Panc1 (cell line): ENCODE measurements at regions not wholly inside any gene's neighbourhood (a gene's known extent, or its start where the extent isn't known, plus 50 kb on each side); places are given as distances from the start of the nearest gene placed in this dataset.

Experiments
- ATAC-seq: fragments of 200-7000 bp; cut with Tn5 transposase; 2 replicates; pipeline ENCODE4 v1.9.1; 2020; ENCODE audit warnings: mild to moderate bottlenecking, moderate library complexity
- BruUV-seq: library from RNA; stranded (reverse); fragments of 400-500 nt; replicated peaks from 2 replicates; lab custom pipeline; 2021; lab: Mats Ljungman, UMichigan
- CTCF ChIA-PET: fragments of 300-600 bp; sonication (Branson Sonifier 250); formaldehyde crosslinking; loops from one replicate; lab custom pipeline; 2022; ENCODE audit warnings: antibody characterized with exemption; lab: Charles Lee
- POLR2A ChIA-PET: fragments of 300-600 bp; sonication (Branson Sonifier 250); formaldehyde crosslinking; loops from one replicate; lab custom pipeline; 2022; ENCODE audit warnings: antibody characterized with exemption; lab: Charles Lee
- DNase-seq: peaks from one replicate; pipeline ENCODE4 v3.0.0-alpha.2; 2010; ENCODE audit warnings: low read depth, low spot score
- H3K27ac ChIP-seq: 2 replicates; pipeline ENCODE4 v1.5.1; 2011; ENCODE audit warnings: mild to moderate bottlenecking, low read length, inconsistent platforms
- H3K27me3 ChIP-seq: fragments of 200-500 bp; sonication (Bioruptor generic); 2 replicates; pipeline ENCODE4 v1.6.0; 2014; ENCODE audit warnings: low read length, inconsistent platforms; ENCODE audit not compliant: control insufficient read depth, insufficient read depth
- H3K36me3 ChIP-seq: fragments of 200-500 bp; sonication (Bioruptor generic); 2 replicates; pipeline ENCODE4 v1.5.1; 2014; ENCODE audit warnings: inconsistent platforms, mild to moderate bottlenecking, low read length, moderate library complexity; ENCODE audit not compliant: control insufficient read depth, insufficient read depth
- H3K4me1 ChIP-seq: 2 replicates; pipeline ENCODE4 v1.5.1; 2011; ENCODE audit warnings: inconsistent platforms, mild to moderate bottlenecking, low read length, moderate library complexity; ENCODE audit not compliant: control insufficient read depth, insufficient read depth
- H3K4me3 ChIP-seq, 2 experiments: 2 replicates each; pipeline ENCODE4 v1.5.1; 2011 to 2012; ENCODE audit warnings: low read depth in 2 of 2, low read length in 2 of 2, mild to moderate bottlenecking in 2 of 2, inconsistent platforms in 1 of 2, moderate library complexity in 1 of 2
- H3K9me3 ChIP-seq: fragments of 200-500 bp; sonication (Bioruptor generic); 2 replicates; pipeline ENCODE4 v1.5.1; 2014; ENCODE audit warnings: low read depth, mild to moderate bottlenecking, inconsistent platforms, low read length, moderate library complexity; ENCODE audit not compliant: control insufficient read depth, insufficient read depth
- CTCF ChIP-seq: fragments of 450-650 bp; IDR thresholded peaks from 2 replicates; pipeline ENCODE4 v1.5.1; 2017; ENCODE audit warnings: mild to moderate bottlenecking
- POLR2AphosphoS5 ChIP-seq: IDR thresholded peaks from 2 replicates; pipeline ENCODE4 v1.6.1; 2012; ENCODE audit warnings: mild to moderate bottlenecking, low read depth, low read length, moderate library complexity
- SIN3A ChIP-seq: IDR thresholded peaks from 2 replicates; pipeline ENCODE4 v1.6.1; 2012; ENCODE audit warnings: low read depth, mild to moderate bottlenecking, low read length, moderate library complexity, borderline replicate concordance; ENCODE audit not compliant: insufficient read depth
- TCF7L2 ChIP-seq: IDR thresholded peaks from 2 replicates; pipeline ENCODE4 v1.6.1; 2011; ENCODE audit warnings: mild to moderate bottlenecking, low read depth, low read length, inconsistent platforms
- in situ Hi-C: cut with HindIII; loops from 2 replicates; pipeline ENCODE4 v1.10.0; 2016; ENCODE audit warnings: low sequenced_read_pairs, low pct_unique_long_range_greater_than_20kb
- intact Hi-C: fragments of 100-400 bp; cut with micrococcal nuclease; formaldehyde crosslinking; loops from one replicate; pipeline ENCODE4 v1.10.0; 2022; ENCODE audit not compliant: unreplicated experiment
- TF ChIP-seq, protein P1 (sequence below), 2 experiments: IDR thresholded peaks; 2 replicates each; pipeline ENCODE4 v1.6.1; 2011 to 2012; ENCODE audit warnings: low read depth in 2 of 2, control low read depth in 1 of 2, low read length in 1 of 2, mild to moderate bottlenecking in 1 of 2, moderate library complexity in 1 of 2; ENCODE audit not compliant: insufficient read depth in 1 of 2

DNA sequence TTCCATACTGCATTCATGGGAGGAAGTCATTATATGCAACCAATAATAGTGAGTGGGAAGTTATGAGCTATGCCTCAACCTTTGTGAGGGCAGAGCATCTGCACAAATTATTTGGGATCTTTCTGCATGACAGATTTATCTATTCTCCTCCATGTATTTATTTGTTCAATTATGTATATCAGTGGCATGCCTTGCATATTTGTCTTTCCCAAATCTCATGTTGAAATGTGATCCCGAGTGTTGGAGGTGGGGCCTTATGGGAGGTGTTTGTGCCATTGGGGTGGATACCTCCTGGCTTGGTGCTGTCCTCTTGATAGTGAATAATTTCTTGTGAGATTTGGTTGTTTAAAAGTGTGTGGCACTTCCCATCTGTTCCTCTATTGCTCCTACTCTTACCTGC is 1246.0 kb upstream of the CITED2 start:
- DNase-seq, result no peak
- Histone ChIP-seq H3K27me3 (no peaks in the 10 kb centered on the region), H3K27ac (no peak overlapping the region), H3K9me3 (no peaks in the 10 kb centered on the region; the same call in 1 of the 2 replicates), H3K36me3 (no peaks in the 10 kb centered on the region), H3K4me1 (no peaks in the 10 kb centered on the region), H3K4me3 (no peak overlapping the region)
- BruUV-seq, result no TSS peak
- in situ Hi-C loops (no loop called here), intact Hi-C loops (no loop called here)
- CTCF ChIA-PET, result no interaction called here
- no peak for ATAC-seq
- TF ChIP-seq, protein P1, sequence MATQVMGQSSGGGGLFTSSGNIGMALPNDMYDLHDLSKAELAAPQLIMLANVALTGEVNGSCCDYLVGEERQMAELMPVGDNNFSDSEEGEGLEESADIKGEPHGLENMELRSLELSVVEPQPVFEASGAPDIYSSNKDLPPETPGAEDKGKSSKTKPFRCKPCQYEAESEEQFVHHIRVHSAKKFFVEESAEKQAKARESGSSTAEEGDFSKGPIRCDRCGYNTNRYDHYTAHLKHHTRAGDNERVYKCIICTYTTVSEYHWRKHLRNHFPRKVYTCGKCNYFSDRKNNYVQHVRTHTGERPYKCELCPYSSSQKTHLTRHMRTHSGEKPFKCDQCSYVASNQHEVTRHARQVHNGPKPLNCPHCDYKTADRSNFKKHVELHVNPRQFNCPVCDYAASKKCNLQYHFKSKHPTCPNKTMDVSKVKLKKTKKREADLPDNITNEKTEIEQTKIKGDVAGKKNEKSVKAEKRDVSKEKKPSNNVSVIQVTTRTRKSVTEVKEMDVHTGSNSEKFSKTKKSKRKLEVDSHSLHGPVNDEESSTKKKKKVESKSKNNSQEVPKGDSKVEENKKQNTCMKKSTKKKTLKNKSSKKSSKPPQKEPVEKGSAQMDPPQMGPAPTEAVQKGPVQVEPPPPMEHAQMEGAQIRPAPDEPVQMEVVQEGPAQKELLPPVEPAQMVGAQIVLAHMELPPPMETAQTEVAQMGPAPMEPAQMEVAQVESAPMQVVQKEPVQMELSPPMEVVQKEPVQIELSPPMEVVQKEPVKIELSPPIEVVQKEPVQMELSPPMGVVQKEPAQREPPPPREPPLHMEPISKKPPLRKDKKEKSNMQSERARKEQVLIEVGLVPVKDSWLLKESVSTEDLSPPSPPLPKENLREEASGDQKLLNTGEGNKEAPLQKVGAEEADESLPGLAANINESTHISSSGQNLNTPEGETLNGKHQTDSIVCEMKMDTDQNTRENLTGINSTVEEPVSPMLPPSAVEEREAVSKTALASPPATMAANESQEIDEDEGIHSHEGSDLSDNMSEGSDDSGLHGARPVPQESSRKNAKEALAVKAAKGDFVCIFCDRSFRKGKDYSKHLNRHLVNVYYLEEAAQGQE (IDR thresholded peaks at IDR 0.05; ENCODE audit: insufficient read depth in 1 of 2, low read depth in 2 of 2, low read length in 1 of 2), result no peak
- TF ChIP-seq TCF7L2 (no peak), CTCF (no peak), SIN3A (no peak), POLR2AphosphoS5 (no peak)
- POLR2A ChIA-PET, result no interaction called here

GRCh38 chr6:140609956-140610355 is 1235.5 kb upstream of the CITED2 start:
- no peaks in the 10 kb centered on the region for H3K9me3 ChIP-seq
- peak overlapping the region; percentile 12; the same call in 1 of the 2 replicates for H3K27ac ChIP-seq
- no peaks in the 10 kb centered on the region for H3K36me3 ChIP-seq
- H3K27me3 ChIP-seq, result no peaks in the 10 kb centered on the region
- intact Hi-C loops (no loop called here), in situ Hi-C loops (no loop called here)
- peak; percentile 68; the same call in 1 of the 2 replicates for ATAC-seq
- ChIA-PET POLR2A (no interaction called here), CTCF (no interaction called here)
- TF ChIP-seq, protein P1 (IDR thresholded peaks at IDR 0.05; ENCODE audit: insufficient read depth in 1 of 2, low read depth in 2 of 2, low read length in 1 of 2), result no peak
- TF ChIP-seq TCF7L2, result no peak
- no peak overlapping the region for H3K4me3 ChIP-seq
- no peak for DNase-seq
- BruUV-seq, result no TSS peak
- H3K4me1 ChIP-seq, result no peaks in the 10 kb centered on the region; the same call in 1 of the 2 replicates
